Body of pancreas (tissue), 4 donors: ENCODE measurements at regions not wholly inside any gene's neighbourhood (a gene's known extent, or its start where the extent isn't known, plus 50 kb on each side); places are given as distances from the start of the nearest gene placed in this dataset.

Experiments
- CTCF ChIP-seq, 7 experiments: fragments of 450-650 bp in 4 of 7; fragments of 200-600 bp in 3 of 7; sonication (generic) in 3 of 7; IDR thresholded peaks; one replicate each; pipeline ENCODE4 v1.5.1; 2016 to 2019; ENCODE audit warnings: antibody characterized with exemption in 7 of 7
- POLR2A ChIP-seq, 3 donors: fragments of 450-650 bp; IDR thresholded peaks; one replicate each; pipeline ENCODE4 v1.6.1; 2016; ENCODE audit warnings: antibody characterized with exemption in 3 of 3, mild to moderate bottlenecking in 2 of 3

- TF ChIP-seq CTCF (IDR thresholded peaks at IDR 0.05) = no peak
- no peak for TF ChIP-seq POLR2A (IDR thresholded peaks at IDR 0.05)
Observed at GRCh38 chr5:117186751-117187150, 612.1 kb upstream of the SEMA6A start.
